UCSD-AML1 (cell line): ENCODE measurements at regions not wholly inside any gene's neighbourhood (a gene's known extent, or its start where the extent isn't known, plus 50 kb on each side); places are given as distances from the start of the nearest gene placed in this dataset.

Source experiments
- DNase-seq: peaks from one replicate; lab custom pipeline; 2025; ENCODE audit not compliant: unreplicated experiment; lab: John Stamatoyannopoulos, UW

DNA sequence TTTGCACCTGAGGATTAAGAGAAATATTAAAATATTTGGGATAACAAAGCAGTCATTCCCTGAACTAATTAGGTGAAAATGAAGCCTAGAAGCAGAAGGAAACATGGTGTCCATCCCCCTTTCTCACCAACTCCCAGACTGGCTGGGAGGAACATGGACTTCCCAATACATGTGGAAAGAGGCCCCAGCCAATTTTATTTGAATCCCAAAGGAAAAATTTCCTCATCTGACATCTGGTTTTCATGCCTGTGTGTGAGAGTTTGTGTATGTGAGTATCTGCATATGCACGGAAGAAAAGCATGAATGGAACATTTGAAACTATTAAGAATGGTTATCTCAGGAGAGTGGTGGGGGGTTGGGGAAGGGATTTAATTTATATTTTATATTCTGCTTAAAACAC is 84.3 kb downstream of the COPS8 start:
- DNase-seq: no peak

GRCh38 chr2:237171396-237171795 is 85.7 kb downstream of the COPS8 start:
- DNase-seq: no peak

DNA sequence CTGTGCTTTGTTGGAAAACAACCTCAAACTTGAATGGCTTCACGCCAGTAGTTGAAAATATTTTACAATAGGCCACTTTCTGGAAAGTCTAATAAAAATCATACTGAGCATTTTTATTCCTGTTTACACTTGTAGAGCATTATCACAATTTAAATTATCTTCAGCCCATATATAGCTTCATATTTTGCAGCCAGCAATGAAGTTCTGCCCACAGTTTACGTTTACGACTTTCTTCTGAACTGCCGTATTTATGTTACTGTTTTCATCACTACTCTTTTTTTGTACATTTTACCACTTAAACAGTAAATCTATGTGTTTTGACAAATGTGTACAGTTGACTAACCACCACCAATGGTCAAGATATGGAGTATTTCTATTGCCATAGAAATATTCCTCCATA is 86.2 kb downstream of the COPS8 start:
- no peak for DNase-seq

GRCh38 chr2:237177052-237177451 is 91.4 kb downstream of the COPS8 start:
- no peak for DNase-seq

DNA sequence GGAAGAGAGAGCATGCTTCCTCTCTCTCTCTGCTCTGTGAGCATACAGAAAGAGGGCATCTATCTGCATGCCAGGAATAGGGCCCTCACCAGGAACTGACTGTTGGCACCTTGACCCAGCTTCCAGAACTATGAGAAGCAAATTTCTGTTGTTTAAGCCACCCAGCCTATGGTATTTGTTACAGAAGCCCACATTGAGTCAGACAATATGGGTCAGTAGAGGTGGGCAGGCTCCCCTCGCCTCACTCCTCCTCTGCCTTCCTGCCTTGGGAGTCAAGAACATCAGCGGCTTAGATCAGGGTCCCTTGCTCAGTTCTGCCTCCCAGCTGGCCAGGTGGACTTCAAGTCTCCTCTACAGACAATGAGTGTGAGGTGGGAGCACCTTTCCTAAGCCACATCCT is 92.3 kb downstream of the COPS8 start:
- DNase-seq: no peak

- DNase-seq: no peak
These were observed 92.7 kb downstream of the COPS8 start for GRCh38 chr2:237178396-237178795.

- no peak for DNase-seq
These were observed 93.5 kb downstream of the COPS8 start for GRCh38 chr2:237179161-237179560.

DNA sequence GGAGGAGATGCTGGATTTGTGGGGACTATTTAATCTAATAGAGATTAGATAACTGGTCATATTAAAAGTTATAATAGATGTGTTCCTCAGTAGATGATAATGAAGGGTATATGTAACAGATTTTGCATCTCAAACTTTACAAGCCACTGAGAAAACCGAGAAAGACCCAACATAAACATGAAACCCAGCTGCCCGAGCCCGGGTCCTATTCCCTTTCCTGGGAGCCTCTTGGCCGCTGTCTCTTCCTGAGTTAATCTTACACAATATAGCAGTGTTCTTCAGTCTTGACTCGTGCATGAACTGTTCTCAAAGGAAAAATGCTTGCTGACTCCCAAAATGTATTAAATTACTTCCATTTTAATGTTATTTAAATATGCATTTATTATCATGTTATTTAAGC is 94.5 kb downstream of the COPS8 start:
- no peak for DNase-seq

- DNase-seq: no peak
These were observed 95.3 kb downstream of the COPS8 start for GRCh38 chr2:237180987-237181386.

DNA sequence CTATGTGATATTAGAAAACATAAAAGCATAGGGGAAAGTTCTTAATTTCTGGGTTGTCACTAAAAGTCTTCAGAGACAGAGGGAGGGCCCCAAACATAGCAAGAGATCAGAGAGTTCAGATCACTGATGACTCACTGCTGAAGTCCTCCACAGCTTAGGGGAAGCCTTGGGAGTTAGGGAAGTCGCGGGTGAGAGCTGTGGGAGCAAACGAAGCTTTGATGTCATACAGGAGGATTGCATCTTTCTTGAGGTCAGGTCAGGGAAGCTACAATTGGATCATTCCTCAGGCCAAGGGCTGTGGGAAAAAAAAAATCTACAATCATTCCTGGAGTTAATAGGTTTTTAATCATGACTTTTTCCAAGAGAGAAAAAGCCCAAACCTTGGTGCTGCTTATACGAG is 96.2 kb downstream of the COPS8 start:
- no peak for DNase-seq

DNA sequence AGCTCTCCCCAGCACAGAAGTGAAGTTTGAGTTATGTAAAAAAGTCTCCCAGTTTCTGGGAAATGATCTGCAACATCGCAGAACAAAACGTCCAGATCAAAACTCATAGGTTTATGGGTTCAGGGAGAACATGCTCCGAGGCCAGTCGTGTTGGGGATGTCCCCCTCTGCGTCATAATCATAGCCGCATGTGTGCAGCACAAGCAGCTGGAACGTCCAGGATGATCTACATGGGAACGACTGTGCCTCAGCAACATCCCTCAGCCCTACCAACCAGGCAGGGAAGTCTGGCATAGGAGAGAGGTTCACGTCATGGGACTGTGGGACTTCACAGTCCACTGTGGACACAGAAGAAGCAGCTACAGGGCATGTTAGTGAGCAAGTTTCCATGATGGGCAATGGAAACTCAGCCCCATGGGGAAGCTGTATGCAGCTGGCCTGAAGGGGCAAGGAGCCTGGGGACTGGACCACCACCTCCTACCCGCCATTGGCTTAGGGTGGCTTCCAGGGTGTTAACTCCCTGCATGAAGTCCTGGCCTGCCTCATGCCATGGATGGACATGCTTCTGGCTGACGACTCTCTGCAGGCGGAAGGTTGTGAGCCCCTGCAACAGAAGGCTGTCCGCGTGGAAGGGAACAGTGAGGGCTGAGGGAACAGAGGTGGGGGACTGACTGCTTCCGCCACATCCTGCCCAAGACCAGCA is 96.9 kb downstream of the COPS8 start:
- DNase-seq: no peak

DNA sequence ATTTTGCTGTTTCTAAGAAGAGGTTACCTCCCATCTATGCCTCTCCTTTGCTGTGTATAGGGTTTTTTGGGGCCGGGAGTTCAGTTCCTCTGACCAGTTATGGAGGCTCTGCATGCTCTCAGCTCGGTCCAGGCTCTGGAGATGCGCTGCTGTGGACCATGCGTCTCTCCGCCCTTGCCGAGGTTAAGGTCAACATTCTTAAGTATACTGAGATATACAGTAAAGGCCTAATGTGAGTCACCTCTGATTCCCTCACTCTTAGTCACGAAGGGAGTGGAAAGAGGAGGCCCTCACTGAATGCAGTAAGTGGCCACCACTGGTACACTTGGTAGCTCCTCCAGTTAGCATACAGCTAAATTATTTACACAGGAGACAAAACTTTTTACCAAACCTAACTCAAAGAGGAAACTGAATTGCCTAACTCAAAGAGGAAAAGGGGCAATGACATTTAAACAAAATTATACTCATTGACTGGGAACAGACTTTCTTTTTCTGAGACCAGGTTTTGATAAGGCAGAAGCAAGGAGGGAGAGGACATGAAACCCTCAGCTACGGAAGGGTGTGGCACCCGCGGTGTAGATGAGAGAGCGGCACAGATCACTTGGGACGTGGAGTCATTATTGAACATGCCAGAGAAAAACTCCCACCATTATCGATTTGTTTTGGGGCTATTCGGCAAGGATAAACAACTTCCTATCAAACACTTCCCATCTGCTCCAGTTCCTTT is 98.7 kb downstream of the COPS8 start:
- no peak for DNase-seq

- no peak for DNase-seq
These were observed 99.3 kb downstream of the COPS8 start for GRCh38 chr2:237184919-237185552.

GRCh38 chr2:237185553-237185925 is 99.8 kb downstream of the COPS8 start:
- DNase-seq: no peak

GRCh38 chr2:237189799-237190198 is 104.1 kb downstream of the COPS8 start:
- DNase-seq: no peak

GRCh38 chr2:237190966-237191713 is 105.5 kb downstream of the COPS8 start:
- DNase-seq: no peak

- DNase-seq: no peak
These were observed 106.0 kb downstream of the COPS8 start for GRCh38 chr2:237191714-237192081.

DNA sequence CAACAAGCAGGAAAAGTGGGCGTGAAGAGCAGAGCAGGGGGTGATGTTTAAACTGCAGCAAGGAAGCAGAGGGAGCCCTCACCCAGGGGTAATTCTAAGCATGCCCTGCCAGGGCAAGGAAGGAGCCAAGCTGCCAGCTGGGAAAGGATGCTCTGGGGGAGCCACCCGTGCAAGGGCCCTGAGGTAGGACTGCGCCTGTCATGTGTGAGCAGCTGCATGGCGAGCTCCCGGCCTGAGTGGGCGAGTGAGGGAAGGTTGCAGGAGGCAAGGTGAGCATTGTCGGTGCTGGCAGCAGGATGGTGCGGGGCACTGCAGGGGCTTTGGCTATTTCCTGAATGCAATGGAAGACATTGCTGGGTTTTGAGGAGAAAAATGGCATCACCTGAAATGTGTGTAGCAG is 107.2 kb downstream of the COPS8 start:
- DNase-seq: no peak

DNA sequence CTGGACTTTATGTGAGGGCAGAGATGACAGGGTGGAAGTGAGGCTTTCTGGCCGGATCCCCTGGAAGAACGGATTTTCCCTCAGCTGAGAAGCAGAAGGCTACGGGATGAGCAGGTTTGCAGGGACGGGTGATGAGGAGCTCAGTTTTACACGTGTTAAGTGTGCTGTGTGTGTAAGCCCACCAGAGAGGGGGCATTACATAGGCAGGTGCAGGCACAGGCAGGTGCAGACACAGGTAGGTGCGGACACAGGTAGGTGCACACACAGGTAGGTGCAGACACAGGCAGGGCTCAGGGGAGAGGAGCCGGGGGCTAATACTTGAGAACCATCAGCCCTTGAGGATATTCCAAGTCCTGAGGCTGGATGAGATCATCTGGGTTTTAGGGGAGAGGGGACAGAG is 107.7 kb downstream of the COPS8 start:
- no peak for DNase-seq

DNA sequence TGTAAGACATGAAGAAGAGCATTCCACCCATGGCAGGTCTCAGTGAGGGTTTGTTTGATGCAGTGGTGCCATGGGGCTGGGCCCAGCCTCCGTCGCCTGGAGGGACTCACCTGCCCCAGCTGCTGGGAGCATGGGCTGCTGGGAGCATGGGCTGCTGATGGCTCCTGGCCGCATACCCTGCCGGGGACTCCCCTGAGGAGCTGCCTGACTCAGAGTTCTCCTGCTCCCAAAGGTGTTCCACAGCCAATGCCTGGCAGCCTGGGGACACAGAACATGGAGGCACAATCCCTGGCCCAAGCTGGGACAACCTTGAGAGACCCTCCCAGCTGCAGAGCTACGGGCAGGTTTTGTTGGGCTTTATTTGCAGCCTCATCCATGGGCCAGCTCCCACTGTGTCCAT is 108.4 kb downstream of the COPS8 start:
- DNase-seq: no peak

- no peak for DNase-seq
These were observed 109.2 kb downstream of the COPS8 start for GRCh38 chr2:237194906-237195305.
